ENCODE measurements at regions not wholly inside any gene's neighbourhood (a gene's known extent, or its start where the extent isn't known, plus 50 kb on each side); places are given as distances from the start of the nearest gene placed in this dataset.

GRCh38 chr6:14983599-14984518 is 262.0 kb upstream of the JARID2 start (continued):
- TF ChIP-seq, protein P1, sequence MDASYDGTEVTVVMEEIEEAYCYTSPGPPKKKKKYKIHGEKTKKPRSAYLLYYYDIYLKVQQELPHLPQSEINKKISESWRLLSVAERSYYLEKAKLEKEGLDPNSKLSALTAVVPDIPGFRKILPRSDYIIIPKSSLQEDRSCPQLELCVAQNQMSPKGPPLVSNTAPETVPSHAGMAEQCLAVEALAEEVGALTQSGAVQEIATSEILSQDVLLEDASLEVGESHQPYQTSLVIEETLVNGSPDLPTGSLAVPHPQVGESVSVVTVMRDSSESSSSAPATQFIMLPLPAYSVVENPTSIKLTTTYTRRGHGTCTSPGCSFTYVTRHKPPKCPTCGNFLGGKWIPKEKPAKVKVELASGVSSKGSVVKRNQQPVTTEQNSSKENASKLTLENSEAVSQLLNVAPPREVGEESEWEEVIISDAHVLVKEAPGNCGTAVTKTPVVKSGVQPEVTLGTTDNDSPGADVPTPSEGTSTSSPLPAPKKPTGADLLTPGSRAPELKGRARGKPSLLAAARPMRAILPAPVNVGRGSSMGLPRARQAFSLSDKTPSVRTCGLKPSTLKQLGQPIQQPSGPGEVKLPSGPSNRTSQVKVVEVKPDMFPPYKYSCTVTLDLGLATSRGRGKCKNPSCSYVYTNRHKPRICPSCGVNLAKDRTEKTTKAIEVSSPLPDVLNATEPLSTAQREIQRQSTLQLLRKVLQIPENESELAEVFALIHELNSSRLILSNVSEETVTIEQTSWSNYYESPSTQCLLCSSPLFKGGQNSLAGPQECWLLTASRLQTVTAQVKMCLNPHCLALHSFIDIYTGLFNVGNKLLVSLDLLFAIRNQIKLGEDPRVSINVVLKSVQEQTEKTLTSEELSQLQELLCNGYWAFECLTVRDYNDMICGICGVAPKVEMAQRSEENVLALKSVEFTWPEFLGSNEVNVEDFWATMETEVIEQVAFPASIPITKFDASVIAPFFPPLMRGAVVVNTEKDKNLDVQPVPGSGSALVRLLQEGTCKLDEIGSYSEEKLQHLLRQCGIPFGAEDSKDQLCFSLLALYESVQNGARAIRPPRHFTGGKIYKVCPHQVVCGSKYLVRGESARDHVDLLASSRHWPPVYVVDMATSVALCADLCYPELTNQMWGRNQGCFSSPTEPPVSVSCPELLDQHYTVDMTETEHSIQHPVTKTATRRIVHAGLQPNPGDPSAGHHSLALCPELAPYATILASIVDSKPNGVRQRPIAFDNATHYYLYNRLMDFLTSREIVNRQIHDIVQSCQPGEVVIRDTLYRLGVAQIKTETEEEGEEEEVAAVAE (CRISPR knock-in tag; IDR thresholded peaks at IDR 0.05; ENCODE audit: borderline replicate concordance): no peak
- TF ChIP-seq ZFX (CRISPR knock-in tag; IDR thresholded peaks at IDR 0.05; ENCODE audit: low read depth): no peak

DNA sequence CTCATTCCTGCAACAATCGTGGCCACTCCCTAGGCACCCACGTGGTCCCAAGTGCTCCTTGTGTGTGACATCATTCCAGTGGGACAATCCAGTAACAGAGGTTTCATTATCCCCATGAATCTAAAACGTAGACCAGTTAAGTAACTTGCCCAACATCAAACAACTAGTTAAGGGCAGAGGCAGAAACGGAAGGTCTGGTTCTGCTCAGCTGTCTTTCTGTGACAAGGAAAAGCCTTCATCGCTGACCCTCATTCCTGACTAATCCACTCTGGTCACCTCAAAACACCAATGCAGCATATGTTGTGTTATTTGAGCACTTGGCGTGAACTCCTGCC is 261.4 kb upstream of the JARID2 start:
- no peak overlapping the region for H3K27ac ChIP-seq (ENCODE audit: extremely low read length, insufficient read depth, low read length)
- no peaks in the 10 kb centered on the region for H4K20me1 ChIP-seq (ENCODE audit: insufficient read depth, low read length)
- ChIA-PET CTCF (ENCODE audit: low intra/inter-chr PET ratio, low total read pairs) (no interaction called here), POLR2A (no interaction called here)
- no peak overlapping the region for H2AFZ ChIP-seq (ENCODE audit: low read length)
- DNase-seq (ENCODE audit: low spot score): peak; percentile 36
- no peak; the same call in 2 of the 3 replicates for ATAC-seq
- H3K27me3 ChIP-seq (ENCODE audit: control insufficient read depth in 1 of 2, insufficient read depth in 2 of 2, low read length in 2 of 2): no peaks in the 10 kb centered on the region
- no peak overlapping the region for H3K9ac ChIP-seq (ENCODE audit: insufficient read depth, low read depth, low read length)
- H3K4me3 ChIP-seq (replicated peaks in 1 of 3; ENCODE audit: insufficient read depth in 1 of 3, low read depth in 2 of 3, low read length in 3 of 3): no peak overlapping the region
- in situ Hi-C loops (cut with HindIII; ENCODE audit: extremely low pct_ligation_motif_present, low pct_unique_long_range_greater_than_20kb) (no loop called here), intact Hi-C loops (cut with micrococcal nuclease; ENCODE audit: unreplicated experiment) (no loop called here)
- 22% methylated on average over 6 of the region's 6 CpGs for WGBS (ENCODE audit: low lambda C conversion rate)
- peak; percentile 50 for FAIRE-seq
- no peak for TF ChIP-seq FOXK2 (IDR thresholded peaks at IDR 0.05)
- no peak for TF ChIP-seq ZNF75D (CRISPR knock-in tag; IDR thresholded peaks at IDR 0.05; ENCODE audit: borderline replicate concordance)
- TF ChIP-seq, protein P2, sequence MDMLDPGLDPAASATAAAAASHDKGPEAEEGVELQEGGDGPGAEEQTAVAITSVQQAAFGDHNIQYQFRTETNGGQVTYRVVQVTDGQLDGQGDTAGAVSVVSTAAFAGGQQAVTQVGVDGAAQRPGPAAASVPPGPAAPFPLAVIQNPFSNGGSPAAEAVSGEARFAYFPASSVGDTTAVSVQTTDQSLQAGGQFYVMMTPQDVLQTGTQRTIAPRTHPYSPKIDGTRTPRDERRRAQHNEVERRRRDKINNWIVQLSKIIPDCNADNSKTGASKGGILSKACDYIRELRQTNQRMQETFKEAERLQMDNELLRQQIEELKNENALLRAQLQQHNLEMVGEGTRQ (IDR thresholded peaks at IDR 0.05; ENCODE audit: low read depth, low read length): peak; percentile 28; the same call in 1 of the 2 replicates
- TF ChIP-seq, protein P2 (CRISPR knock-in tag; IDR thresholded peaks at IDR 0.05; ENCODE audit: borderline replicate concordance): no peak; the same call in 1 of the 2 replicates
- no peak for TF ChIP-seq SP1 (IDR thresholded peaks at IDR 0.05)
- no peak for TF ChIP-seq SP1 (CRISPR knock-in tag; IDR thresholded peaks at IDR 0.05)
- TF ChIP-seq, protein P3, sequence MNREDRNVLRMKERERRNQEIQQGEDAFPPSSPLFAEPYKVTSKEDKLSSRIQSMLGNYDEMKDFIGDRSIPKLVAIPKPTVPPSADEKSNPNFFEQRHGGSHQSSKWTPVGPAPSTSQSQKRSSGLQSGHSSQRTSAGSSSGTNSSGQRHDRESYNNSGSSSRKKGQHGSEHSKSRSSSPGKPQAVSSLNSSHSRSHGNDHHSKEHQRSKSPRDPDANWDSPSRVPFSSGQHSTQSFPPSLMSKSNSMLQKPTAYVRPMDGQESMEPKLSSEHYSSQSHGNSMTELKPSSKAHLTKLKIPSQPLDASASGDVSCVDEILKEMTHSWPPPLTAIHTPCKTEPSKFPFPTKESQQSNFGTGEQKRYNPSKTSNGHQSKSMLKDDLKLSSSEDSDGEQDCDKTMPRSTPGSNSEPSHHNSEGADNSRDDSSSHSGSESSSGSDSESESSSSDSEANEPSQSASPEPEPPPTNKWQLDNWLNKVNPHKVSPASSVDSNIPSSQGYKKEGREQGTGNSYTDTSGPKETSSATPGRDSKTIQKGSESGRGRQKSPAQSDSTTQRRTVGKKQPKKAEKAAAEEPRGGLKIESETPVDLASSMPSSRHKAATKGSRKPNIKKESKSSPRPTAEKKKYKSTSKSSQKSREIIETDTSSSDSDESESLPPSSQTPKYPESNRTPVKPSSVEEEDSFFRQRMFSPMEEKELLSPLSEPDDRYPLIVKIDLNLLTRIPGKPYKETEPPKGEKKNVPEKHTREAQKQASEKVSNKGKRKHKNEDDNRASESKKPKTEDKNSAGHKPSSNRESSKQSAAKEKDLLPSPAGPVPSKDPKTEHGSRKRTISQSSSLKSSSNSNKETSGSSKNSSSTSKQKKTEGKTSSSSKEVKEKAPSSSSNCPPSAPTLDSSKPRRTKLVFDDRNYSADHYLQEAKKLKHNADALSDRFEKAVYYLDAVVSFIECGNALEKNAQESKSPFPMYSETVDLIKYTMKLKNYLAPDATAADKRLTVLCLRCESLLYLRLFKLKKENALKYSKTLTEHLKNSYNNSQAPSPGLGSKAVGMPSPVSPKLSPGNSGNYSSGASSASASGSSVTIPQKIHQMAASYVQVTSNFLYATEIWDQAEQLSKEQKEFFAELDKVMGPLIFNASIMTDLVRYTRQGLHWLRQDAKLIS (CRISPR knock-in tag; IDR thresholded peaks at IDR 0.05): no peak
- TF ChIP-seq PBX3 (CRISPR knock-in tag; IDR thresholded peaks at IDR 0.05; ENCODE audit: borderline replicate concordance): no peak
- no peaks in the 10 kb centered on the region for H3K79me2 ChIP-seq (ENCODE audit: insufficient read depth, low read length)
- no peaks in the 10 kb centered on the region for H3K9me3 ChIP-seq (ENCODE audit: low read length)
- H3K4me2 ChIP-seq (ENCODE audit: low read depth, low read length): no peak overlapping the region
- H3K4me1 ChIP-seq (ENCODE audit: insufficient read depth, low read length): no peaks in the 10 kb centered on the region
- no peaks in the 10 kb centered on the region for H3K36me3 ChIP-seq (replicated peaks in 1 of 2; ENCODE audit: control insufficient read depth in 1 of 2, insufficient read depth in 2 of 2, low read length in 2 of 2)
- no TSS peak for BruUV-seq (replicated peaks)

All from HepG2 (cell line).